Suppressor macrophage treated with lipopolysaccharide for 4 hours (primary cell): ENCODE measurements at regions not wholly inside any gene's neighbourhood (a gene's known extent, or its start where the extent isn't known, plus 50 kb on each side); places are given as distances from the start of the nearest gene placed in this dataset.
"Not testable (repeated sequence)": the region's sequence is repeated elsewhere in the genome, so short reads cannot be mapped to it uniquely, and the experiment has no call there.

ENCODE experiments used
- DNase-seq: peaks from one replicate; pipeline ENCODE4 v3.0.0-alpha.2; 2020

- DNase-seq: no peak
Observed at GRCh38 chr9:75197561-75197960, 109.2 kb downstream of the OSTF1 start.

- no peak for DNase-seq
Observed at GRCh38 chr9:75198436-75198835, 110.1 kb downstream of the OSTF1 start.

GRCh38 chr9:75200892-75201470 lies 112.7 kb downstream of the OSTF1 start:
- DNase-seq: peak; percentile 68

GRCh38 chr9:75201480-75202209 lies 113.3 kb downstream of the OSTF1 start:
- no peak for DNase-seq

GRCh38 chr9:75207997-75208396 lies 119.7 kb downstream of the OSTF1 start:
- not testable (repeated sequence) for DNase-seq

GRCh38 chr9:75210215-75210614 lies 121.9 kb downstream of the OSTF1 start:
- no peak for DNase-seq

- DNase-seq: no peak
Observed at GRCh38 chr9:75213765-75214164, 125.5 kb downstream of the OSTF1 start.

- no peak for DNase-seq
Observed at GRCh38 chr9:75226403-75227139, 138.3 kb downstream of the OSTF1 start.

- no peak for DNase-seq
Observed at GRCh38 chr9:75228893-75229292, 140.6 kb downstream of the OSTF1 start.

GRCh38 chr9:75229605-75230332 lies 141.5 kb downstream of the OSTF1 start:
- DNase-seq: no peak

GRCh38 chr9:75230469-75230868 lies 142.2 kb downstream of the OSTF1 start:
- DNase-seq: no peak

- DNase-seq: no peak
Observed at GRCh38 chr9:75231167-75231566, 142.9 kb downstream of the OSTF1 start.

- no peak for DNase-seq
Observed at GRCh38 chr9:75233011-75233410, 144.7 kb downstream of the OSTF1 start.

- DNase-seq: no peak
Observed at GRCh38 chr9:75235632-75236031, 147.3 kb downstream of the OSTF1 start.

GRCh38 chr9:75238311-75238976 lies 150.1 kb downstream of the OSTF1 start:
- DNase-seq: peak; percentile 54

- DNase-seq: peak; percentile 55
Observed at GRCh38 chr9:75239176-75239575, 150.9 kb downstream of the OSTF1 start.

GRCh38 chr9:75242426-75242825 lies 154.1 kb downstream of the OSTF1 start:
- DNase-seq: peak; percentile 47

GRCh38 chr9:75246949-75247348 lies 158.6 kb downstream of the OSTF1 start:
- DNase-seq: no peak

- DNase-seq: peak; percentile 70
Observed at GRCh38 chr9:75265525-75265972, 177.2 kb downstream of the OSTF1 start.

- DNase-seq: no peak
Observed at GRCh38 chr9:75269197-75269596, 180.9 kb downstream of the OSTF1 start.

- DNase-seq: not testable (repeated sequence)
Observed at GRCh38 chr9:75273055-75273454, 184.7 kb downstream of the OSTF1 start.

GRCh38 chr9:75274781-75275180 lies 186.5 kb downstream of the OSTF1 start:
- DNase-seq: no peak

GRCh38 chr9:75282047-75282446 lies 193.7 kb downstream of the OSTF1 start:
- DNase-seq: no peak
